ENCODE measurements at regions not wholly inside any gene's neighbourhood (a gene's known extent, or its start where the extent isn't known, plus 50 kb on each side); places are given as distances from the start of the nearest gene placed in this dataset.

DNA sequence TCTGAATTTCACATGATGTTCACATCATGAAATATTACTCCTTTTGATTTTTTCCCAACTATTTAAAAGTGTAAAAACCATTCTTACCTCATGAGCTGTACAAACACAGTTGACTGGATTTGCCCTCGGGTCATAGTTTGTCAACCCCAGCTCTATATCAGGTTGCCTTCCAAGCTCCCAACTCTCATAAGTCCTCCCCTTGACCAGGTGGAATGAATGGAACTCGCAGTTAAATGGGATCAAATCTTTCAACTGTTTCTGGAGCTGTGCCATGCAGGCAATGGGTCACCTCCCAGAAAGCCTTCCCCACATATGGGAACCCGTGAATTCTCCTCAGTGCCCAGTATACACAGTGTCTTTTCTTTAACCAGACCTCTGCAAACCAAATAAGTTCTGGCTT, 169.8 kb upstream of the FOXD3 start:
- Histone ChIP-seq H3K27me3 (no peaks in the 10 kb centered on the region), H3K27ac (no peak overlapping the region), H3K9me3 (no peaks in the 10 kb centered on the region), H3K4me1 (no peaks in the 10 kb centered on the region), H3K4me3 (no peak overlapping the region), H3K36me3 (replicated peaks in 1 of 2; ENCODE audit: insufficient read depth in 1 of 2, low read depth in 2 of 2) (no peaks in the 10 kb centered on the region)
- WGBS, 2 donors: 47% methylated on average over 3 of the region's 3 CpGs
- no peak for TF ChIP-seq POLR2A (IDR thresholded peaks at IDR 0.05)
- TF ChIP-seq, protein P1, sequence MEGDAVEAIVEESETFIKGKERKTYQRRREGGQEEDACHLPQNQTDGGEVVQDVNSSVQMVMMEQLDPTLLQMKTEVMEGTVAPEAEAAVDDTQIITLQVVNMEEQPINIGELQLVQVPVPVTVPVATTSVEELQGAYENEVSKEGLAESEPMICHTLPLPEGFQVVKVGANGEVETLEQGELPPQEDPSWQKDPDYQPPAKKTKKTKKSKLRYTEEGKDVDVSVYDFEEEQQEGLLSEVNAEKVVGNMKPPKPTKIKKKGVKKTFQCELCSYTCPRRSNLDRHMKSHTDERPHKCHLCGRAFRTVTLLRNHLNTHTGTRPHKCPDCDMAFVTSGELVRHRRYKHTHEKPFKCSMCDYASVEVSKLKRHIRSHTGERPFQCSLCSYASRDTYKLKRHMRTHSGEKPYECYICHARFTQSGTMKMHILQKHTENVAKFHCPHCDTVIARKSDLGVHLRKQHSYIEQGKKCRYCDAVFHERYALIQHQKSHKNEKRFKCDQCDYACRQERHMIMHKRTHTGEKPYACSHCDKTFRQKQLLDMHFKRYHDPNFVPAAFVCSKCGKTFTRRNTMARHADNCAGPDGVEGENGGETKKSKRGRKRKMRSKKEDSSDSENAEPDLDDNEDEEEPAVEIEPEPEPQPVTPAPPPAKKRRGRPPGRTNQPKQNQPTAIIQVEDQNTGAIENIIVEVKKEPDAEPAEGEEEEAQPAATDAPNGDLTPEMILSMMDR (IDR thresholded peaks at IDR 0.05): no peak
- DNase-seq: no peak
- intact Hi-C loops (cut with DNase I): no loop called here
- no peak for ATAC-seq

DNA sequence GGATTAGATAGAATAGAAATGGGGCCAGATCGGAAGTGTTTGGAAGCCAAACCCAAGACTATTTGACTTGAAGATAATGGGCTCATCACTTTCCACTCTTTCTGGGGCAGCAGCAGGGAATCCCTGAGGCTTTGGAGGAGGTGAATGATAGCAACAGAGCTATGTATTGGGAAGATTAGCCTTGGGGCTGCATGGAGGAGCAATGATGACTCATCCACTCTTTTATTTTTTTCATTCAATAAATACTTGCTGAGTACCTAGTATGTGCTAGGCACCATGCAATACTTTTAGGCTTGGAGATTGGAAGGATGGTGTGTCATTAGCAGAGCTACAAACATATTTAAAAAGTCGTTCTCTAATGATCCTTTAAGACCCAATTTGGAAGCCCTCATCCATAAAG, 166.9 kb upstream of the FOXD3 start:
- Histone ChIP-seq H3K36me3 (replicated peaks in 1 of 2; ENCODE audit: insufficient read depth in 1 of 2, low read depth in 2 of 2) (no peaks in the 10 kb centered on the region), H3K27ac (no peak overlapping the region), H3K9me3 (no peaks in the 10 kb centered on the region), H3K27me3 (no peaks in the 10 kb centered on the region), H3K4me1 (no peaks in the 10 kb centered on the region), H3K4me3 (no peak overlapping the region)
- DNase-seq (no peak), ATAC-seq (no peak)
- 57 to 58% methylated on average over 2 of the region's 2 CpGs for WGBS, 2 donors
- TF ChIP-seq POLR2A (IDR thresholded peaks at IDR 0.05): no peak
- TF ChIP-seq, protein P1 (IDR thresholded peaks at IDR 0.05): no peak
- intact Hi-C loops (cut with DNase I): no loop called here

DNA sequence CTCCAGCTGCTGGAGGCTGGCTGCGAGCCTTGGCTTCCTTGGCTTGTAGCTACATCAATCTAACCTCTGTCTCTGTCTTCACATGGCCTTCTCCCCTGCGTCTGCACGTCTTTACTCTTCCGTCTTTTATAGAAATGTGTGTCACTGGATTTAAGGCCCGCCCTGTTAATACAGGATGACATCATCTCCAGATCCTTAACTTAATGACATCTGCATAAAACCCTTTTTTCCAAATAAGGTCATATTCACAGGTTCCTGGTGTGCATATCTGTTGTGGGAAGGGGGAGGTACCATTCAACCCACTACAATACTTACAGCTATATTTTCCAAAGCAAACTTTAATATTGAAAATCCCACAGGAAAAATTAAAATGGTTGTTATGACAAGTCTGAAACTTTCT, 165.3 kb upstream of the FOXD3 start:
- no peaks in the 10 kb centered on the region for H3K27me3 ChIP-seq
- TF ChIP-seq, protein P1 (IDR thresholded peaks at IDR 0.05): no peak
- TF ChIP-seq POLR2A (IDR thresholded peaks at IDR 0.05): no peak
- intact Hi-C loops (cut with DNase I): no loop called here
- DNase-seq: no peak
- no peaks in the 10 kb centered on the region for H3K9me3 ChIP-seq
- no peak overlapping the region for H3K27ac ChIP-seq
- H3K36me3 ChIP-seq (replicated peaks in 1 of 2; ENCODE audit: insufficient read depth in 1 of 2, low read depth in 2 of 2): no peaks in the 10 kb centered on the region
- 78 to 83% methylated on average over 5 of the region's 5 CpGs for WGBS, 2 donors
- ATAC-seq: no peak
- no peak overlapping the region for H3K4me3 ChIP-seq
- H3K4me1 ChIP-seq: no peaks in the 10 kb centered on the region

DNA sequence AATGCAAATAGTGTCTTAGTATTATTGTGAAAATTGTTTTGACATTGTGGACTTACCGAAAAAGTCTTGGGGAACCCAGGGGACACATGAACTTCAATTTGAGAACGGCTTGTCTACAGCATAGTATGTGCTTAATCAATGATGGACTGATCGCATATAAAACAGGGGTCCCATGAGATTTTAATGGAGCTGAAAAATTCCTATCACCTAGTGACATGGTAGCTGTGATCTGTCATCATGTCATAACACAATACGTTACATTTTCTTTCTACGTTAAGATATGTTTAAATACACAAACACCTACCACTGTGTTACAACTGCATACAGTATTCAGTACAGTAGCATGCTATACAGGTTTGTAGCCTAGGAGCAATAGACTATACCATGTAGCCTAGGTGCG, 153.3 kb upstream of the FOXD3 start:
- H3K36me3 ChIP-seq (replicated peaks in 1 of 2; ENCODE audit: insufficient read depth in 1 of 2, low read depth in 2 of 2): no peaks in the 10 kb centered on the region
- DNase-seq (no peak), ATAC-seq (no peak)
- WGBS, 2 donors: 58 to 69% methylated on average over 6 of the region's 6 CpGs
- H3K27ac ChIP-seq: no peak overlapping the region
- H3K27me3 ChIP-seq: no peaks in the 10 kb centered on the region
- no peak overlapping the region for H3K4me3 ChIP-seq
- intact Hi-C loops (cut with DNase I): no loop called here
- TF ChIP-seq POLR2A (IDR thresholded peaks at IDR 0.05): no peak
- TF ChIP-seq, protein P1 (IDR thresholded peaks at IDR 0.05): no peak
- no peaks in the 10 kb centered on the region for H3K9me3 ChIP-seq
- H3K4me1 ChIP-seq: no peaks in the 10 kb centered on the region

GRCh38 chr1:63173161-63173560, 149.2 kb upstream of the FOXD3 start:
- H3K36me3 ChIP-seq (replicated peaks in 1 of 2; ENCODE audit: insufficient read depth in 1 of 2, low read depth in 2 of 2): no peaks in the 10 kb centered on the region
- H3K27me3 ChIP-seq: no peaks in the 10 kb centered on the region
- ATAC-seq (no peak), DNase-seq (no peak)
- 76 to 79% methylated on average over 1 of the region's 1 CpG for WGBS, 2 donors
- no peaks in the 10 kb centered on the region for H3K4me1 ChIP-seq
- H3K27ac ChIP-seq: no peak overlapping the region
- H3K4me3 ChIP-seq: no peak overlapping the region
- intact Hi-C loops (cut with DNase I): no loop called here
- TF ChIP-seq POLR2A (IDR thresholded peaks at IDR 0.05): no peak
- TF ChIP-seq, protein P1 (IDR thresholded peaks at IDR 0.05): no peak
- H3K9me3 ChIP-seq: no peaks in the 10 kb centered on the region

Data from body of pancreas (tissue), 4 donors.